GM23248 (cell line): ENCODE measurements at regions not wholly inside any gene's neighbourhood (a gene's known extent, or its start where the extent isn't known, plus 50 kb on each side); places are given as distances from the start of the nearest gene placed in this dataset.

ENCODE experiments used
- EZH2 ChIP-seq: fragments of 200-600 bp; sonication (generic); IDR thresholded peaks from 2 replicates; pipeline ENCODE4 v1.6.1; 2018; ENCODE audit warnings: antibody characterized with exemption, mild to moderate bottlenecking; ENCODE audit not compliant: insufficient read depth, poor library complexity, severe bottlenecking
- EZH2phosphoT487 ChIP-seq: fragments of 200-600 bp; sonication (generic); IDR thresholded peaks from 2 replicates; pipeline ENCODE4 v1.6.1; 2018; ENCODE audit warnings: antibody characterized with exemption, moderate library complexity, mild to moderate bottlenecking, low read depth; ENCODE audit not compliant: insufficient read depth

GRCh38 chr20:60553095-60553494, 594.9 kb downstream of the CDH26 start:
- TF ChIP-seq EZH2phosphoT487 (no peak), EZH2 (no peak)
